Glutamatergic neuron (in vitro differentiated cells): ENCODE measurements at regions not wholly inside any gene's neighbourhood (a gene's known extent, or its start where the extent isn't known, plus 50 kb on each side); places are given as distances from the start of the nearest gene placed in this dataset.

ENCODE experiments used
- DNase-seq: peaks from one replicate; pipeline ENCODE4 v3.0.0; 2022
- H3K27ac Mint-ChIP-seq: one replicate; pipeline ENCODE4 v1.8.0; 2020; ENCODE audit warnings: mild to moderate bottlenecking, mixed read lengths, inconsistent platforms; ENCODE audit not compliant: unreplicated experiment
- H3K27me3 Mint-ChIP-seq: one replicate; pipeline ENCODE4 v1.8.0; 2020; ENCODE audit warnings: mild to moderate bottlenecking, moderate library complexity, mixed read lengths, inconsistent platforms; ENCODE audit not compliant: unreplicated experiment
- H3K36me3 Mint-ChIP-seq: one replicate; pipeline ENCODE4 v1.8.0; 2020; ENCODE audit warnings: mild to moderate bottlenecking, mixed read lengths, inconsistent platforms; ENCODE audit not compliant: unreplicated experiment
- H3K4me1 Mint-ChIP-seq: one replicate; pipeline ENCODE4 v1.8.0; 2020; ENCODE audit warnings: mild to moderate bottlenecking, low read depth, mixed read lengths, inconsistent platforms; ENCODE audit not compliant: unreplicated experiment
- H3K4me3 Mint-ChIP-seq: one replicate; pipeline ENCODE4 v1.8.0; 2020; ENCODE audit warnings: mild to moderate bottlenecking, mixed read lengths, inconsistent platforms; ENCODE audit not compliant: unreplicated experiment
- H3K9me3 Mint-ChIP-seq: one replicate; pipeline ENCODE4 v1.8.0; 2020; ENCODE audit warnings: mild to moderate bottlenecking, moderate library complexity, mixed read lengths, inconsistent platforms; ENCODE audit not compliant: unreplicated experiment
- TF ChIP-seq, protein P1 (sequence below): fragments of 200-600 bp; sonication (generic); IDR thresholded peaks from one replicate; pipeline ENCODE4 v1.5.0; 2021; ENCODE audit not compliant: partially characterized antibody, unreplicated experiment

- no peaks in the 10 kb centered on the region for H3K36me3 Mint-ChIP-seq
- TF ChIP-seq, protein P1, sequence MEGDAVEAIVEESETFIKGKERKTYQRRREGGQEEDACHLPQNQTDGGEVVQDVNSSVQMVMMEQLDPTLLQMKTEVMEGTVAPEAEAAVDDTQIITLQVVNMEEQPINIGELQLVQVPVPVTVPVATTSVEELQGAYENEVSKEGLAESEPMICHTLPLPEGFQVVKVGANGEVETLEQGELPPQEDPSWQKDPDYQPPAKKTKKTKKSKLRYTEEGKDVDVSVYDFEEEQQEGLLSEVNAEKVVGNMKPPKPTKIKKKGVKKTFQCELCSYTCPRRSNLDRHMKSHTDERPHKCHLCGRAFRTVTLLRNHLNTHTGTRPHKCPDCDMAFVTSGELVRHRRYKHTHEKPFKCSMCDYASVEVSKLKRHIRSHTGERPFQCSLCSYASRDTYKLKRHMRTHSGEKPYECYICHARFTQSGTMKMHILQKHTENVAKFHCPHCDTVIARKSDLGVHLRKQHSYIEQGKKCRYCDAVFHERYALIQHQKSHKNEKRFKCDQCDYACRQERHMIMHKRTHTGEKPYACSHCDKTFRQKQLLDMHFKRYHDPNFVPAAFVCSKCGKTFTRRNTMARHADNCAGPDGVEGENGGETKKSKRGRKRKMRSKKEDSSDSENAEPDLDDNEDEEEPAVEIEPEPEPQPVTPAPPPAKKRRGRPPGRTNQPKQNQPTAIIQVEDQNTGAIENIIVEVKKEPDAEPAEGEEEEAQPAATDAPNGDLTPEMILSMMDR, result no peak
- H3K9me3 Mint-ChIP-seq, result no peaks in the 10 kb centered on the region
- no peaks in the 10 kb centered on the region for H3K27me3 Mint-ChIP-seq
- H3K4me3 Mint-ChIP-seq, result no peak overlapping the region
- H3K27ac Mint-ChIP-seq, result no peak overlapping the region
- H3K4me1 Mint-ChIP-seq, result no peaks in the 10 kb centered on the region
- DNase-seq, result no peak
Measured at GRCh38 chr4:149296503-149296902, 519.1 kb downstream of the IQCM start.

- no peak overlapping the region for H3K27ac Mint-ChIP-seq
- DNase-seq, result no peak
- no peaks in the 10 kb centered on the region for H3K9me3 Mint-ChIP-seq
- H3K27me3 Mint-ChIP-seq, result no peaks in the 10 kb centered on the region
- TF ChIP-seq, protein P1, result no peak
- H3K36me3 Mint-ChIP-seq, result no peaks in the 10 kb centered on the region
- no peak overlapping the region for H3K4me3 Mint-ChIP-seq
- no peaks in the 10 kb centered on the region for H3K4me1 Mint-ChIP-seq
Measured at GRCh38 chr4:149296084-149296483, 519.6 kb downstream of the IQCM start.

- H3K36me3 Mint-ChIP-seq, result no peaks in the 10 kb centered on the region
- H3K4me3 Mint-ChIP-seq, result no peak overlapping the region
- H3K27ac Mint-ChIP-seq, result no peak overlapping the region
- H3K27me3 Mint-ChIP-seq, result no peaks in the 10 kb centered on the region
- no peaks in the 10 kb centered on the region for H3K9me3 Mint-ChIP-seq
- no peak for DNase-seq
- TF ChIP-seq, protein P1, result no peak
- H3K4me1 Mint-ChIP-seq, result no peaks in the 10 kb centered on the region
Measured at GRCh38 chr4:149294601-149295000, 521.0 kb downstream of the IQCM start.

GRCh38 chr4:149293046-149293649, 522.5 kb downstream of the IQCM start:
- Mint-ChIP-seq H3K9me3 (no peaks in the 10 kb centered on the region), H3K27me3 (no peaks in the 10 kb centered on the region), H3K27ac (no peak overlapping the region), H3K4me1 (no peaks in the 10 kb centered on the region), H3K36me3 (no peaks in the 10 kb centered on the region), H3K4me3 (no peak overlapping the region)
- DNase-seq, result no peak
- TF ChIP-seq, protein P1, result no peak

DNA sequence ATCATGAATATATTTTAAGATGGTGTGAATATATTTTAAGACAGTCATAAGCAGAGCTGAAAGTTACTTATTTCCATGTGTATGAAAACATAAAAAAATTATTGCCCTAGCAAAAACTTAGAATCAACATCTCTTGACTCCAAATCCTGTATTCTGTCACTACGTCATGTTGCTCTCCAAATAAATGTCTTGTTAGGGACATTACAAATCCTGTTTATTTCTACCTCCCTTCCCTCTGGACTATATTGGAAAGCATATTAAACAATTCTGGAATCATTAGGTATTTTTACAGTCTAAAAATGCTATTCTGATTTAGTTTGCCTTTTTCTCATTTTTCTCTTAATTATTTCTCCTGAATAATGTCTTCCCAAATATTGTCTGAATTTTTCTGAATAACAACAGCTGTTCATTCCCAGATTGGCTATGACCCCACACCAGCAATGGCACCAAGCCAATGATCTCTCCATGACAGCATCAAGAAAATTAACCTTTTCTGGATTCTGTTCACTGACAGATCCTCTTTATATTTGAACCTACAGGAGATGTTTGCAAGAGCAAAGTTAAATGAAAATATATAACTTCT, 523.1 kb downstream of the IQCM start:
- no peak for DNase-seq
- Mint-ChIP-seq H3K4me1 (no peaks in the 10 kb centered on the region), H3K9me3 (no peaks in the 10 kb centered on the region), H3K27me3 (no peaks in the 10 kb centered on the region), H3K36me3 (no peaks in the 10 kb centered on the region), H3K4me3 (no peak overlapping the region), H3K27ac (no peak overlapping the region)
- TF ChIP-seq, protein P1, result no peak
